ENCODE measurements at regions not wholly inside any gene's neighbourhood (a gene's known extent, or its start where the extent isn't known, plus 50 kb on each side); places are given as distances from the start of the nearest gene placed in this dataset.
A peak's percentile ranks its signal among the peaks of the same experiment; 100 is the strongest.
"Not testable (repeated sequence)": the region's sequence is repeated elsewhere in the genome, so short reads cannot be mapped to it uniquely, and the experiment has no call there.

- DNase-seq (ENCODE audit: low spot score), result no peak
These were observed 384.2 kb downstream of the DTWD2 start for GRCh38 chr5:118604106-118604505.

GRCh38 chr5:118603278-118603677 is 385.1 kb downstream of the DTWD2 start:
- DNase-seq (ENCODE audit: low spot score), result no peak

DNA sequence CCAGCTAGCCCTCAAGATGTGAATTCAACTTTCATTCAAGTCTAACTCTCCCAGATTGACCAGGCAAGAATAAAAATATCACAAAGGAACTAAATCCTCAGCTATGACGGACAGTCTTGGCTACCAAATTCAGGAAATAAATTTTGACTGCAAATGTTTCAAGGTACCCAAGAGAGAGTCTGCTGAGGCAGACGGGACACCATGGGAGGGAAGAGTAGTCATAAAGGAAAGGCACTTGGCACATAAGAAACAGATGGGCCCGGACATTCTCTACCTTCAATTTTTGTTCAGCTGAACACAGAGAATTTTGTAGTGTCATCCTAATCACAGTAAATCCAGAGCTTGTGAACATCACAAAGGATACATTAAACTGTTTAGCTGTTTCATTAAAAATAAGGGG is 390.0 kb downstream of the DTWD2 start:
- DNase-seq (ENCODE audit: low spot score), result no peak

DNA sequence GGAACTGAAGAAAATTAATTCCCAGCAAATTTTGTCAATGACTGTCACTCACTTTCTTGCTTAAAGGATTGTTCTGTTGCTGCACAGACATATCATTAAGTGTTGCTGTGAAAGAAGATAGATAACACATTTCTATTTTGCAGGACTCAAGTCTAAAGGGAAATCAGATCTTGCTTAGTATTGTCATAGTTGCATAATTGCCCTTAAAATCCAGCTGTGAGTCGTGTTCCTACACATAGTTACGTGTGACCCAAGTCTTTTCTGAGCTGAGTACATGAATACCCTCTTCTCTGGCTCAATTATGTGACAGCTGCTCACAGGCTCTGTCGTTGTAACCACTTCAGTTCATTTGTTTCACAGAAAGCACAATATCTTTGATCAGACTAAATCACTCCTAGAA is 390.8 kb downstream of the DTWD2 start:
- DNase-seq (ENCODE audit: low spot score), result no peak

DNA sequence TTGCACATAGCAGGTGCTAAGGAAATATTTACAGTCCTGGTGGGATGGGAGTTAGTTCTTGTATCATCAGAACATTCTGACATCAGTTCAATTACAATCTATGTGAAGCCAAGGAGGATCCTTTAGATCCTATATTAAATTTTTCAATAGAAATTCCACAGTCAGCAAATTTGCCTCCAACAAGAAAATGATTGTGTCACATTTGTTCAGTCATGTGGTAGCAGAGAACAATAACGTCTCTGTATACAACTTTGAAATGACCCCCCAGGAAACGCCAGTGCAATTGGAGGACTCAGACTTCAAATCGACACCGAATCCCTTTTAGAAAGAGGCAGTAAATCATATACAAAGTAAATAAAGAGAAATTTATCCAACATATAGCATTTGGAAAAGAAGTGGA is 392.1 kb downstream of the DTWD2 start:
- no peak for DNase-seq (ENCODE audit: low spot score)

DNA sequence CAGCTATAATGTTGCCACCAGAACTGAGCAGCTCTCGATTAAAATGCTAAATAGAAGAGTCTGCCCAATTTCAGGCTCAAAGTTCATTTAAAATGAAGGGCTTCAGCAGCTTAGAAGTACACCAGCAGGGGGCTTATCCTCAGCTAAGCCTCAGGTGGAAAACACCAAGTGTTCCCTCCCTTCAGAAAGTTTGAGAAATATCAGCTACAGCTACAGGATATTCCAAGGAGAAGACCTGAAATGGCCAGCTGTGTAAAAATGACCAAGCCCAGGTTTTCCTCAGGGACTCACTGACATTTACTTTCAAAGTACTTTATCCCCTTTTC is 395.4 kb downstream of the DTWD2 start:
- no peak for DNase-seq (ENCODE audit: low spot score)

DNA sequence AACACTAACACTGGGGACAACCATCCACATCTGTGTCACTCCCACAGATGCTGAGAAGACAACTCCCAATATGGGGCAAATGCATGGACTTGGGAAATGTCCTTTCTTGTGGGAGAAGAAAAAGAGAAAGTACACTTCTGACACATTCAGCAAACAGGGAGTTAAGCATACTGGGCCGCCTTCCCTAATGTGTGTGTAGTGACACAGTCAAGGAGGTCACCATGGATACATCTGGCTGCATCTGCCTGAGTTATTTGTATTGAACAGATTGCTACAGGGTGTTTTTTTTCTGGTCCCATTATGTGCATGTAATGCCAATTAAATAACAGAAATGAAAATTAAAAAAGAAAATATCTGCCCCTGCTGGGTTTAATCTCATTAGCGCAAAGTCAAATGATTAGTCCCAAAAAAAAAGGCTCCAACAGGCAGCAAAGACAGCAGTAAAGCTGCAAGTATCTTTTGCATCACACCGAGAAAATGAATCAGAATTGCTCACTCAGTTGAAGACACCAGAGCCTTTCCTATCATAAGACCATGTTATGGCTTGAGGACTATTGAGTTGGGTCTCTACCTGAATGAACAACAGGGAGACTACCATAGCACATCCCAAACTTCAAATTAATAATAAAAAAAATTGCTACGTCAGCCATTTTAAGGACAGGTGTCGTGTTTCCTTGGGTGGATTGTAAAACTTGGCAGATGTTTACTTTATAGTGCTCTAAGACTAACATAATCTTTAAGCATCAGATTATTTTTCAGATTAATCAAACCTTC is 395.9 kb downstream of the DTWD2 start:
- DNase-seq (ENCODE audit: low spot score), result no peak

DNA sequence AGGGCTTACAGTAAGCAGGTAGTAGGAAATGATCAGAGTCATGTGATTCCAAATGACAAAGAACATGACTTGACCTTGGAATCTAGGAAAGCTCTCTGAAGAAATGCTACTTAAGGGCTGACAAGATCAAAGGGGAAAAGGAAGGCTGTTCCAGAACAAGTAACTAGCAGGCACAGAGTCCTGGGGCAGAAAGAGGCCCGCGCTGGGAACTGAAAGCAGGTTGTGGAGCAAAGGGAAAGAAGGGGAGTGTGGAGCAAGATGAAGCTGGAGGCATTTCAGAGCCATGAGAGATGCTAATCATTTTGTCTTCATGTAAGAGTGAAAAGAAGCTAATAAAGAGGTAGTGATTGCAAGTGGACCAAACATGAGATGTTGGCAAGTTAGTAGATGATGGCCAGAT is 397.5 kb downstream of the DTWD2 start:
- DNase-seq (ENCODE audit: low spot score), result no peak

GRCh38 chr5:118580949-118581348 is 407.4 kb downstream of the DTWD2 start:
- DNase-seq (ENCODE audit: low spot score), result peak; percentile 48

DNA sequence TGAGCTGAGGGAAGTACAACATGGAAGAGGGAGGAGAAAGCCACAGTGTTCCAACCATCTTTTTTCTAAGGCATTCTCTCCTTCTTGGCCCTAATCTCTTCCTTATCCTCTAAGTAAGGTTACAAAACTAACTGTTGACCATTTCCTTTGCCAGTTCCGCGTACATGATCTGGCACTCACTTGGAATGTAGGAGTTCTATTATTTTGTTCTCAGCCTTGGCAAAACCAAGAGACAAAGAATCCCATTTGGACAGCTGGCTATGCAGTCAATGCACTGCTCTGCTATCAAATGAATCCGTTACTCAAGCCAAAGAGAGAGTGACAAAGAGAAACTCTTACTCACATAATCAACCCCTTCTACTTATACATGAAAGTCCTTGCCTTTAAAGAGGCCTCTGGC is 410.3 kb downstream of the DTWD2 start:
- no peak for DNase-seq (ENCODE audit: low spot score)

DNA sequence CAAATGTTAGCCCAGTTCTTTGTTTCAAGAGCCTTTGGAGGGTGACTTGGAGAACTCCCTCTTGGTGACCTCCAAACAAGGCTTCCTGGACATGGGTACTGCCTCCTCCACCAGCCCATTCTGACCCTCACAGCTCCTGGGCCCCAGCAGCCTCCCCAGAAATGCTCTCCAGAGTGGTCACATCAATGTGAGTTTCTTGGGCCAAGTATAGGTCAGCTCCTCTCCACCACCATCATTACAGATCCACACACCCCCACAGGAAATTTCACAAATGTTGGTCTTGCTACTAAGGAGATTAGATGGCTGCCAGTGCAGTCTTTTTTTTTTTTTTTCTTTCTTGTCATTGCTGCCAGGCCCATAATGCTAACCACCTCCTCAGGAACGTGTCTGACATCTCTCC is 410.7 kb downstream of the DTWD2 start:
- no peak for DNase-seq (ENCODE audit: low spot score)

DNA sequence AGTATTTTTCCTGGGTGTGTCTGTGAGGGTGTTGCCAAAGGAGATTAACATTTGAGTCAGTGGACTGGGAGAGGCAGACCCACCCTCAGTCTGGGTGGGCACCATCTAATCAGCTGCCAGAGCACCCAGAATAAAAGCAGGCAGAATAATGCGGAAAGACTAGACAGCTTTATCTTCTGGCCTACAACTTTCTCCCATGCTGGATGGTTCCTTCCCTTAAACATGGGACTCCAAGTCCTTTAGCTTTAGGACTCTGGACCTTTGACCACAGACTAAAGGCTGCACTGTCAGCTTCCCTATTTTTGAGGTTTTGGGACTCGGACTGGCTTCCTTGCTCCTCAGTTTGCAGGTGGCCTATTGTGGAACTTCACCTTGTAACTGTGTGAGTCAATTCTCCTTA is 418.1 kb downstream of the DTWD2 start:
- not testable (repeated sequence) for DNase-seq (ENCODE audit: low spot score)

DNA sequence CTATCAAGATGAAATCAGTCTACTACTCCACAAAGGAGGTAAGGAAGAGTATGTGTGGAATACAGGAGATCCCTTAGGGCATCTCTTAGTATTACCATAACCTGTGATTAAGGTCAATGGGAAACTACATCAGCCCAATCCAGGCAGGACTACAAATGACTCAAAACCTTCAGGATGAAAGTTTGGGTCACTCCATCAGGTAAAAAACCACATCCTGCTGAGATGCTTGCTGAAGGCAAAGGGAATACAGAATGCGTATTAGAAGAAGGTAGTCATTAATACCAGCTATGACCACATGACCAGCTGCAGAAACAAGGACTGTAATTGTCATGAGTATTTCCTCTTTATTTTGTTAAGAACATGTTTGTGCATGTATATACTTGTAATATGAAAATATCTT is 418.8 kb downstream of the DTWD2 start:
- DNase-seq (ENCODE audit: low spot score), result not testable (repeated sequence)

DNA sequence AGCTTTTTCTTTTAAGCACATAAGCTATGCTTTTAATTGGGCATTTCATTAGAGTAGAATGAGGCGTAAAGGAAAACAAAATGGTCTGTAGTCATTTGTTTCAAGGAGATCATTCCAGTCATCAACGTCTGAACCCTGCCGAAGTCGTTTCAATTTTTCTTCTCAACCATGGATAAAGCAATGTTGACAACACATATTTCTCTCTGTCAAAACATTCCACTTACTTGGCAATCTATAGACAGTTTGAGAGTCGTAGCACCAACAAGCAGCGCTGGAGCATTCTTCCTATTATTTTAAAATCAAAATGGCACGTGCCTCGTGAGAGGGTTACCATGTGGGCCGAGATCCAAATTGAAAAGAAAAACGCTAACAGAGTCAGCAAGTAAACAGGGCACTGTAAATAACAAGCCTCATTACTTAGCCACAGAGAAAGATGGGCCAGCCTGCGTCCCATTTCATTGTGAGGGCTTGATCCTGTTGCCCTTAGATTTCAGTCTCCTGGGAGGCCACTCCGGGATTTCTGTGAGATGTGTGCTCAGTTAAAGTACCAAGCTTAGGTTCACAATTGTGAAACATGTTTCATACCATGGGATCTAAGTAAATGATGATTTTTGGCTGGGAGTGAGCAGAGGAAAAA is 422.9 kb downstream of the DTWD2 start:
- no peak for DNase-seq (ENCODE audit: low spot score)

GRCh38 chr5:118561971-118562370 is 426.4 kb downstream of the DTWD2 start:
- DNase-seq (ENCODE audit: low spot score), result no peak

DNA sequence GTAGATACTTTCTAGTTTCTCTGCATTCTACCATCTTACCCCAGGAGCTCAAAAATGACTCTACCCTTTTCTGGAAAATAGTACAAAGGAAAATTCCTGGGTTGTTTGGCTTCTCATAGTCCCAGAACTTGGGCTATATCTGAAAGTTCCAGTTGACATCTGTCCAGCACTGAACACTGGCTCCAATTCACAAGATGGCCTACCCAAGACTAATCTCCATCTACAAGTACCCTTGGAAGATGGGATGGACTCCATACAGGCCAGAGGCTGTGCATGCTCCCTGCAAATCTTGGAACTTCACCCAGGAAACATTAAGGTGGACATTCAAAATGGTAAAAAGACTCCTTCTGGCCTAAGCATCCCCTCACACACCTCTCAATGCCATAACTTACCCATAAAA is 427.1 kb downstream of the DTWD2 start:
- DNase-seq (ENCODE audit: low spot score), result no peak

GRCh38 chr5:118558871-118559270 is 429.5 kb downstream of the DTWD2 start:
- DNase-seq (ENCODE audit: low spot score), result peak; percentile 33

DNA sequence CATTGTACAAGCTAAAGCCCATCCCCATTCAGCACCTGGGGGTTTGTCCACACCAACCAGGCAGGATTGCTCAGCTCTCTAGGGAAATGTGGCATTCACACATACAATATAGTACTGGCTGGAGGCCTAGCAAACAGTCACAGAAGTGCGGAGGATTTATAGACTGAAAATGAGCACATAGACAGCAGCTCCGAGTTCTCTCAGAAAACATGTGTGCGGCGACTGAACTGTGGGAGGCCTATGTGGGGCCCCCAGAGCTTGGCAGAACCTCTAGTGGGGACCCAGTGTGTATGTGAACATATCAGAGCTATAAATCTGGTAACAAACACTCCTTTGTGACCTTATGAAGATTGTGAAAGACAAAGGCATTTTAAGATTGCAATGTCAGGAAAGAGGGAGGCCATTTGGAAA is 431.1 kb downstream of the DTWD2 start:
- no peak for DNase-seq (ENCODE audit: low spot score)

GRCh38 chr5:118556792-118557191 is 431.6 kb downstream of the DTWD2 start:
- DNase-seq (ENCODE audit: low spot score), result no peak

DNA sequence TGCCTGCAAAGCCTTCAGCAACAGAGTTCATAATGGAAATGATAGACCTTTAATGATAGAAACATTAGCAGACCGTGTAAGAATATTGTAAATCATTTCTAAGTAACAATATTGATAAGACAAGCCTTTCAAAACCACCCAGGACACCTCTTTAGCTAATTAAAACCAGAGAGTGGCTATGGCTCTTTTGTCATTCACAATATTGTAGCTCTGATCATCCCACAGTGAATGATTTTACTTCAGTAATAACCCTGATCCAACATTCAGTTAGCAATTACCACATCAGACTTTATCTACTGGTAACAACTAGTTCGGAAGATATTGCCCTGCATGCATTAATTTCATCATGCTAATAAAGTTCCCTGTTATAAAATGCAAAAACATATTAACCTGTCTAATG is 432.6 kb downstream of the DTWD2 start:
- no peak for DNase-seq (ENCODE audit: low spot score)

DNA sequence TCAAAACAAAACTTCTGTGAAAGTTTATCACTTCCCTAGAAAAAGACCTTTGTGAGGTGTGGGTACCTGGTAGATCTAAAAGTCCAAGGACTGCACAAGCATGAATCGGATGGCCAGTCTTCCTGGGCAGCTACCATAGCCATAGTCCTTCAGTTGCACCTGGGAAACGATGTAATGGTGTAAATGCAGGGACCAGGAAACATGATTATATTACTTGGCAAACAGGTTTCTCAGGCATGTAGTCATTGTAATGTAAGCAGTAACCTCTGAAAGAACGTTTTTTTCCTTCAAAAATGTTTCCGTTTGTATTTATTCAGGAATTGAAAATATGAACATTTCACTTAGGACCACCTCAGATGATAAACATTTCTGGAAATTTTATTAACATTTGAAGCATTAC is 433.4 kb downstream of the DTWD2 start:
- DNase-seq (ENCODE audit: low spot score), result no peak

DNA sequence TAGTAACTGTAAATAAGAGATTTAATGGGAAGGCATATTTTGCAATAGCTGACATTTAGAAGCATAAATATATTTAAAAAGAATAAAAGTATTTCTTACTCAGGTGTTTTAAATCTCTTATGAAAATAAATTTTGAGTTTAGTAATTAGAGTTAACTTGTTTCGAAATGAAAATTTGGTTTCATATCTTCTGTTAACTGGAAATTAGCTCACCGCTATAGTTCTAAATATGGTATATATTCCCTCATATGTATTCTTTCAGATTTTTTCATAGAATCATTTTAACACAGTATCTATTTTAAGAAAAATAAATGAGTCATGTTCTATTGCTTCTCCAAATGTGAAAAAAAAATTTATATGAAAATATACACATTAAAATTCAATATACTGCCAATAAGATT is 434.1 kb downstream of the DTWD2 start:
- no peak for DNase-seq (ENCODE audit: low spot score)

DNA sequence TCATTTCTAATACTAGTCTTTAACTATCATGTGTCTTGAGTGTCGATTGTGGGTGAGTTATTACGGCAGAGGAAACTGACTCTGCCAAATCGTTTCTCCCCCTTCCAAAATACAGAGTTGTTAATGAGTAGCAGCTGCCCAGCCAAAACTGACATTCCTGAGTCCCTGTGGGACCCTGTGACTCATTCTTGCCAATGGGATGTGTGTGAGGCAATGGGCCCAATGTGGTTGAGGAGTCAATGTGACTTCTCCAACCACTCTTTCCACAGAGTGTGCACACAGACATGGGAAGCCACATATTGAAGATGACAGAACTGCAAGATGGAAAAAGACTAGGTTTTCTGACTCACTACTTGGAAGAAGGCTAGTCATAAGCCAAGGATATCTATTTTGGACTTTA is 434.7 kb downstream of the DTWD2 start:
- no peak for DNase-seq (ENCODE audit: low spot score)

Data from umbilical cord (tissue), 1 donor.